ENCODE measurements at regions not wholly inside any gene's neighbourhood (a gene's known extent, or its start where the extent isn't known, plus 50 kb on each side); places are given as distances from the start of the nearest gene placed in this dataset.

DNA sequence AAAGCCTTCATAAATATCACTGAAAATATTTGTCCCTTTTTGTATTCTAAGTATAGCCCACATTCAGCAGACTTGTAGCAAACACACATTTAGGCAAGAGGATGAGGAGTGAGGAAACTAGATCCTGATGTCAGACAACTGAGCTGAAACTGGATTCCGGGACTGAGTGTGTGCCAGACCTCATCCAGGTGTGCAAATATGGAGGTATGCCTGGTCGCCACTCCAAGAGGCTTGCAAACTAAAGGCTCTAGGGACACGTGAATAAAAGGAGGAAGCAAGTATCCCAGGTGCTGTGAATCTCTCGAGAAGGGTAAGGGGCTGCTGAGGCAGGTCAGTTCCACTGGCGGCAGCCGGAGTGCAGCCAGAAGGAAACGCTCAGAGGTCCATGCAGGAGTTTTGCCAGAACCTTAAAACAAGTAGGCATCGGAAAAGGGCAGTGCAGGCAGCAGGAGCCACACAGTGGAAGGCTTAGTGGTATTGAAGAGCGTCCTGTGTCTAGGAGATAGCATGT is 77.4 kb upstream of the ALDH1B1 start (continued):
- TF ChIP-seq JUNB (IDR thresholded peaks at IDR 0.05; ENCODE audit: unreplicated experiment), result no peak
- no peak for TF ChIP-seq EZH2 (IDR thresholded peaks at IDR 0.05; ENCODE audit: low read depth, unreplicated experiment)
- no peak for TF ChIP-seq ZNF114 (CRISPR knock-in tag; IDR thresholded peaks at IDR 0.05)
- TF ChIP-seq, protein P1, sequence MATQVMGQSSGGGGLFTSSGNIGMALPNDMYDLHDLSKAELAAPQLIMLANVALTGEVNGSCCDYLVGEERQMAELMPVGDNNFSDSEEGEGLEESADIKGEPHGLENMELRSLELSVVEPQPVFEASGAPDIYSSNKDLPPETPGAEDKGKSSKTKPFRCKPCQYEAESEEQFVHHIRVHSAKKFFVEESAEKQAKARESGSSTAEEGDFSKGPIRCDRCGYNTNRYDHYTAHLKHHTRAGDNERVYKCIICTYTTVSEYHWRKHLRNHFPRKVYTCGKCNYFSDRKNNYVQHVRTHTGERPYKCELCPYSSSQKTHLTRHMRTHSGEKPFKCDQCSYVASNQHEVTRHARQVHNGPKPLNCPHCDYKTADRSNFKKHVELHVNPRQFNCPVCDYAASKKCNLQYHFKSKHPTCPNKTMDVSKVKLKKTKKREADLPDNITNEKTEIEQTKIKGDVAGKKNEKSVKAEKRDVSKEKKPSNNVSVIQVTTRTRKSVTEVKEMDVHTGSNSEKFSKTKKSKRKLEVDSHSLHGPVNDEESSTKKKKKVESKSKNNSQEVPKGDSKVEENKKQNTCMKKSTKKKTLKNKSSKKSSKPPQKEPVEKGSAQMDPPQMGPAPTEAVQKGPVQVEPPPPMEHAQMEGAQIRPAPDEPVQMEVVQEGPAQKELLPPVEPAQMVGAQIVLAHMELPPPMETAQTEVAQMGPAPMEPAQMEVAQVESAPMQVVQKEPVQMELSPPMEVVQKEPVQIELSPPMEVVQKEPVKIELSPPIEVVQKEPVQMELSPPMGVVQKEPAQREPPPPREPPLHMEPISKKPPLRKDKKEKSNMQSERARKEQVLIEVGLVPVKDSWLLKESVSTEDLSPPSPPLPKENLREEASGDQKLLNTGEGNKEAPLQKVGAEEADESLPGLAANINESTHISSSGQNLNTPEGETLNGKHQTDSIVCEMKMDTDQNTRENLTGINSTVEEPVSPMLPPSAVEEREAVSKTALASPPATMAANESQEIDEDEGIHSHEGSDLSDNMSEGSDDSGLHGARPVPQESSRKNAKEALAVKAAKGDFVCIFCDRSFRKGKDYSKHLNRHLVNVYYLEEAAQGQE (IDR thresholded peaks at IDR 0.05; ENCODE audit: unreplicated experiment), result no peak
- TF ChIP-seq NANOG (IDR thresholded peaks at IDR 0.05; ENCODE audit: borderline replicate concordance), result no peak
- TF ChIP-seq, protein P2, sequence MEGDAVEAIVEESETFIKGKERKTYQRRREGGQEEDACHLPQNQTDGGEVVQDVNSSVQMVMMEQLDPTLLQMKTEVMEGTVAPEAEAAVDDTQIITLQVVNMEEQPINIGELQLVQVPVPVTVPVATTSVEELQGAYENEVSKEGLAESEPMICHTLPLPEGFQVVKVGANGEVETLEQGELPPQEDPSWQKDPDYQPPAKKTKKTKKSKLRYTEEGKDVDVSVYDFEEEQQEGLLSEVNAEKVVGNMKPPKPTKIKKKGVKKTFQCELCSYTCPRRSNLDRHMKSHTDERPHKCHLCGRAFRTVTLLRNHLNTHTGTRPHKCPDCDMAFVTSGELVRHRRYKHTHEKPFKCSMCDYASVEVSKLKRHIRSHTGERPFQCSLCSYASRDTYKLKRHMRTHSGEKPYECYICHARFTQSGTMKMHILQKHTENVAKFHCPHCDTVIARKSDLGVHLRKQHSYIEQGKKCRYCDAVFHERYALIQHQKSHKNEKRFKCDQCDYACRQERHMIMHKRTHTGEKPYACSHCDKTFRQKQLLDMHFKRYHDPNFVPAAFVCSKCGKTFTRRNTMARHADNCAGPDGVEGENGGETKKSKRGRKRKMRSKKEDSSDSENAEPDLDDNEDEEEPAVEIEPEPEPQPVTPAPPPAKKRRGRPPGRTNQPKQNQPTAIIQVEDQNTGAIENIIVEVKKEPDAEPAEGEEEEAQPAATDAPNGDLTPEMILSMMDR (conservative IDR thresholded peaks at IDR 0.05; ENCODE audit: low read depth in 2 of 2), result no peak
- TF ChIP-seq CREB1 (CRISPR knock-in tag; IDR thresholded peaks at IDR 0.05; ENCODE audit: low read depth), result no peak

DNA sequence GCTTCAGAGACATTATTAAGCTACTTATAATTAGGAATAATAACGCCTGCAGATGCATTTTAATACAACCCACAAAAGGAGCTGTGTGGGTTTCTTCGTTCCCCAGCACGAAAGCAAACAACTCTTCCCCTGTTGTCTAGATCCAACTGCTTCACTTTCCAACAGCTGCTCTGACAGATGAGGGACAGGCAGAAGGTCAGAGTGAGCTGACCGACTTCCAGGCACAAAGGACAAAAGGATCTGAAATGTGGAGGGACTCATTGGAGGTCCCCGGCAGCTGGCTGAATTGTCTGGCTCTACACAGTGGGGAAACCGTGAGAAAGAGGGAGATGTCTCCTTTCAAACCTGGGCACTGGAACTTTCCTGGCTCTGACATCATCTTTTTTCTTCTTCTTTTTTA is 79.1 kb upstream of the ALDH1B1 start:
- Mint-ChIP-seq H3K36me3 (ENCODE audit: low read depth) (no peaks in the 10 kb centered on the region), H3K27me3 (ENCODE audit: insufficient read depth, low read depth, poor library complexity) (peaks cover 17% of the 10 kb centered on the region), H3K4me1 (peaks cover 25% of the 10 kb centered on the region), H3K9me3 (no peaks in the 10 kb centered on the region), H3K4me3 (no peak overlapping the region), H3K27ac (no peak overlapping the region)
- no peak overlapping the region for H3K27ac ChIP-seq (ENCODE audit: low read depth)
- H3K27me3 ChIP-seq (ENCODE audit: insufficient read depth), result no peaks in the 10 kb centered on the region
- no peak overlapping the region for H3K4me2 ChIP-seq
- H3F3A ChIP-seq (replicated peaks; ENCODE audit: low read depth), result no peaks in the 10 kb centered on the region
- no peaks in the 10 kb centered on the region for H4K20me1 ChIP-seq (replicated peaks; ENCODE audit: insufficient read depth)
- no peak for ATAC-seq
- DNase-seq (ENCODE audit: low spot score), result no peak
- no peaks in the 10 kb centered on the region for H3K36me3 ChIP-seq (ENCODE audit: insufficient read depth)
- peaks cover 17% of the 10 kb centered on the region; the same call in 1 of the 2 replicates for H3K4me1 ChIP-seq (ENCODE audit: insufficient read depth)
- no peaks in the 10 kb centered on the region for H3K9me2 ChIP-seq (ENCODE audit: insufficient read depth)
- H3K4me3 ChIP-seq, result no peak overlapping the region
- no peaks in the 10 kb centered on the region for H3K79me2 ChIP-seq (replicated peaks; ENCODE audit: insufficient read depth)
- no peak overlapping the region for H2AFZ ChIP-seq
- TF ChIP-seq, protein P3, sequence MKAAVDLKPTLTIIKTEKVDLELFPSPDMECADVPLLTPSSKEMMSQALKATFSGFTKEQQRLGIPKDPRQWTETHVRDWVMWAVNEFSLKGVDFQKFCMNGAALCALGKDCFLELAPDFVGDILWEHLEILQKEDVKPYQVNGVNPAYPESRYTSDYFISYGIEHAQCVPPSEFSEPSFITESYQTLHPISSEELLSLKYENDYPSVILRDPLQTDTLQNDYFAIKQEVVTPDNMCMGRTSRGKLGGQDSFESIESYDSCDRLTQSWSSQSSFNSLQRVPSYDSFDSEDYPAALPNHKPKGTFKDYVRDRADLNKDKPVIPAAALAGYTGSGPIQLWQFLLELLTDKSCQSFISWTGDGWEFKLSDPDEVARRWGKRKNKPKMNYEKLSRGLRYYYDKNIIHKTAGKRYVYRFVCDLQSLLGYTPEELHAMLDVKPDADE (IDR thresholded peaks at IDR 0.05), result no peak
- no peak for TF ChIP-seq ZNF114 (CRISPR knock-in tag; IDR thresholded peaks at IDR 0.05)
- TF ChIP-seq CREB1 (CRISPR knock-in tag; IDR thresholded peaks at IDR 0.05; ENCODE audit: low read depth), result no peak
- TF ChIP-seq JUNB (IDR thresholded peaks at IDR 0.05; ENCODE audit: unreplicated experiment), result no peak
- TF ChIP-seq POLR2AphosphoS5 (IDR thresholded peaks at IDR 0.05; ENCODE audit: low read depth), result no peak
- TF ChIP-seq, protein P4, sequence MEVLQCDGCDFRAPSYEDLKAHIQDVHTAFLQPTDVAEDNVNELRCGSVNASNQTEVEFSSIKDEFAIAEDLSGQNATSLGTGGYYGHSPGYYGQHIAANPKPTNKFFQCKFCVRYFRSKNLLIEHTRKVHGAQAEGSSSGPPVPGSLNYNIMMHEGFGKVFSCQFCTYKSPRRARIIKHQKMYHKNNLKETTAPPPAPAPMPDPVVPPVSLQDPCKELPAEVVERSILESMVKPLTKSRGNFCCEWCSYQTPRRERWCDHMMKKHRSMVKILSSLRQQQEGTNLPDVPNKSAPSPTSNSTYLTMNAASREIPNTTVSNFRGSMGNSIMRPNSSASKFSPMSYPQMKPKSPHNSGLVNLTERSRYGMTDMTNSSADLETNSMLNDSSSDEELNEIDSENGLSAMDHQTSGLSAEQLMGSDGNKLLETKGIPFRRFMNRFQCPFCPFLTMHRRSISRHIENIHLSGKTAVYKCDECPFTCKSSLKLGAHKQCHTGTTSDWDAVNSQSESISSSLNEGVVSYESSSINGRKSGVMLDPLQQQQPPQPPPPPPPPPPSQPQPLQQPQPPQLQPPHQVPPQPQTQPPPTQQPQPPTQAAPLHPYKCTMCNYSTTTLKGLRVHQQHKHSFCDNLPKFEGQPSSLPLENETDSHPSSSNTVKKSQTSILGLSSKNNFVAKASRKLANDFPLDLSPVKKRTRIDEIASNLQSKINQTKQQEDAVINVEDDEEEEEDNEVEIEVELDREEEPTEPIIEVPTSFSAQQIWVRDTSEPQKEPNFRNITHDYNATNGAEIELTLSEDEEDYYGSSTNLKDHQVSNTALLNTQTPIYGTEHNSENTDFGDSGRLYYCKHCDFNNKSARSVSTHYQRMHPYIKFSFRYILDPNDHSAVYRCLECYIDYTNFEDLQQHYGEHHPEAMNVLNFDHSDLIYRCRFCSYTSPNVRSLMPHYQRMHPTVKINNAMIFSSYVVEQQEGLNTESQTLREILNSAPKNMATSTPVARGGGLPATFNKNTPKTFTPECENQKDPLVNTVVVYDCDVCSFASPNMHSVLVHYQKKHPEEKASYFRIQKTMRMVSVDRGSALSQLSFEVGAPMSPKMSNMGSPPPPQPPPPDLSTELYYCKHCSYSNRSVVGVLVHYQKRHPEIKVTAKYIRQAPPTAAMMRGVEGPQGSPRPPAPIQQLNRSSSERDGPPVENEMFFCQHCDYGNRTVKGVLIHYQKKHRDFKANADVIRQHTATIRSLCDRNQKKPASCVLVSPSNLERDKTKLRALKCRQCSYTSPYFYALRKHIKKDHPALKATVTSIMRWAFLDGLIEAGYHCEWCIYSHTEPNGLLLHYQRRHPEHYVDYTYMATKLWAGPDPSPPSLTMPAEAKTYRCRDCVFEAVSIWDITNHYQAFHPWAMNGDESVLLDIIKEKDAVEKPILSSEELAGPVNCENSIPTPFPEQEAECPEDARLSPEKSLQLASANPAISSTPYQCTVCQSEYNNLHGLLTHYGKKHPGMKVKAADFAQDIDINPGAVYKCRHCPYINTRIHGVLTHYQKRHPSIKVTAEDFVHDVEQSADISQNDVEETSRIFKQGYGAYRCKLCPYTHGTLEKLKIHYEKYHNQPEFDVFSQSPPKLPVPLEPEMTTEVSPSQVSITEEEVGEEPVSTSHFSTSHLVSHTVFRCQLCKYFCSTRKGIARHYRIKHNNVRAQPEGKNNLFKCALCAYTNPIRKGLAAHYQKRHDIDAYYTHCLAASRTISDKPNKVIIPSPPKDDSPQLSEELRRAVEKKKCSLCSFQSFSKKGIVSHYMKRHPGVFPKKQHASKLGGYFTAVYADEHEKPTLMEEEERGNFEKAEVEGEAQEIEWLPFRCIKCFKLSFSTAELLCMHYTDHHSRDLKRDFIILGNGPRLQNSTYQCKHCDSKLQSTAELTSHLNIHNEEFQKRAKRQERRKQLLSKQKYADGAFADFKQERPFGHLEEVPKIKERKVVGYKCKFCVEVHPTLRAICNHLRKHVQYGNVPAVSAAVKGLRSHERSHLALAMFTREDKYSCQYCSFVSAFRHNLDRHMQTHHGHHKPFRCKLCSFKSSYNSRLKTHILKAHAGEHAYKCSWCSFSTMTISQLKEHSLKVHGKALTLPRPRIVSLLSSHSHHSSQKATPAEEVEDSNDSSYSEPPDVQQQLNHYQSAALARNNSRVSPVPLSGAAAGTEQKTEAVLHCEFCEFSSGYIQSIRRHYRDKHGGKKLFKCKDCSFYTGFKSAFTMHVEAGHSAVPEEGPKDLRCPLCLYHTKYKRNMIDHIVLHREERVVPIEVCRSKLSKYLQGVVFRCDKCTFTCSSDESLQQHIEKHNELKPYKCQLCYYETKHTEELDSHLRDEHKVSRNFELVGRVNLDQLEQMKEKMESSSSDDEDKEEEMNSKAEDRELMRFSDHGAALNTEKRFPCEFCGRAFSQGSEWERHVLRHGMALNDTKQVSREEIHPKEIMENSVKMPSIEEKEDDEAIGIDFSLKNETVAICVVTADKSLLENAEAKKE (CRISPR knock-in tag; IDR thresholded peaks at IDR 0.05), result no peak

Data from GM23338 (cell line).